OCI-M2 (cell line): ENCODE measurements at regions not wholly inside any gene's neighbourhood (a gene's known extent, or its start where the extent isn't known, plus 50 kb on each side); places are given as distances from the start of the nearest gene placed in this dataset.

ENCODE experiments used
- DNase-seq: peaks from one replicate; lab custom pipeline; 2025; ENCODE audit not compliant: unreplicated experiment; lab: John Stamatoyannopoulos, UW

DNA sequence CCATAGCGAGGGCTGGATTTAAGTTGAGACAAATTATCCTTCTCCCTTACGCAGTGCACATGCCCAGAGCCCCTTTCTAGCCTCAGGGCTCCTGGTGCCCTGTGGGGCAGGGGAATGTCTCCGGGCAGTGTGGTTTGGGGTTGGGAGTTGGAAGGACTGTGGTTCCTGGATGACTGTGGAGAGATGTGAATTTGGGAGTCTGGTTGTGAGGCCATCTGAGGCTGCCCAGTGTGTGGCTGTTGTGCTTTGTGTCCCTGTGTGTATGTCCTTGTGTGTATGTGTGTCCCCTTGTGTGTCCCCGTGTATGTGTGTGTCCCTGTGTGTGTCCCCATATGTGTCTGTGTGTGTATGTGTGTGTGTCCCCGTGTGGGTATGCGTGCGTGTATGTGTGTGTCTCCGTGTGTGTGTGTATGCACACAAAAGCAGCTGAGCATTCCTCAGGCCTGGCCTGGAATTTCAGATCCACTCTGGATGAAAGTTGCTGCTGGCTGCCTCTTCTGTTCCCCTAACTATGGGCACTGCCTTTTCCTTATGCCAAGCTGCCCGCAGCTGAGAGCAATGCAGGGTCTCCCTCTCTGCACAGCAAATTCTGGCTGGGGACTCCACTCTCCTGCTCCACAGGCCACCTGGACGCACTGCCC is 65.4 kb downstream of the UBIAD1 start:
- no peak for DNase-seq

GRCh38 chr1:11339346-11340232 is 66.6 kb downstream of the UBIAD1 start:
- DNase-seq, result no peak

DNA sequence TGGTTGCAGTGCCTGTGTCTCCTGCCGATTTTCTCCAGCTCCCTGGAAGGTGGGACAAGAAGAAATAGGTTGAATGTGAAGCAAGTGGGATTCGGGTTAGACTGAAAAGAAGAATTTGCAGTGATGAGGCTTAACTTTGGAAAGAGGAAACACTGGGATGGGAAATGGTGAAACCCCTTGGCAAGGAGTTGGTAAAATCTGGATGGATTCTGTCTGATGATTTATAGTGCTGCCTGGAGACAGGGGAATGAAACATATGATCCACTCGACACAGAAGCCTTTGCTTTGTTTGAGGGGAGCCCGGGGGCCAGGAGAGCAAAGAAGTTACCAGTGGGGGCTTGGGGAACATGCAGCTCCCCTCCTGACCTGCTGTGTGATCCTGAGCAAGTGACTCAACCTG is 67.2 kb downstream of the UBIAD1 start:
- DNase-seq, result no peak

DNA sequence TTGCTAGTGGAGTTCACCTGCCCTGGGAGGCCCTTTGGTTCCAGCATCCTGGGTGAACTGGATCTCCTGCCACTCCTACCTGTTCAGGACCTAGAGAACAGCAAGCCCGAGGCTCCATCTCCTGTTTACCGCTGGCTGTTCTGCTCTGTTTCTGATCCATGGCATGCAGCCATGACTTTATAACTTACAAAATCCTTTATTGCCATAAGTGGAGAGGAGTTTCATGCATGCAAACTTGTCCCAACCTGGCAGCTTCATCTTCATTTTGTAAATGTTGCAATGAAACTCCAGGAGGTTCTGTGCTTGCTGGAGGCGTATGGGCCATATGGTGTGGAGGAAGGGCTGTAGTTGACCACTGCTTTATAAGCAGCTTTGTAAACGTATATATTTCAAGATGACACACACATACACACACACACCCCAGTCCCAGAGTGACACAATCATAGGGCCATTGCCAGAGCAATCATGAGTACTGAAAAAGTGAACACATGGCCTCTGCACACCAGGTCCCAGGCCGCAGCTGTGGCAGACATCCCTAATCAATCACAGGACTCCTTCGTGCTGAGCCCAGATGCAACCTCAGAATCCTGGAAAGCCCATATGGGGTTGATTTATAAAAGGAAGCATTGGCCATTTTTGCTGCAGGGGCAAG is 69.0 kb downstream of the UBIAD1 start:
- no peak for DNase-seq

DNA sequence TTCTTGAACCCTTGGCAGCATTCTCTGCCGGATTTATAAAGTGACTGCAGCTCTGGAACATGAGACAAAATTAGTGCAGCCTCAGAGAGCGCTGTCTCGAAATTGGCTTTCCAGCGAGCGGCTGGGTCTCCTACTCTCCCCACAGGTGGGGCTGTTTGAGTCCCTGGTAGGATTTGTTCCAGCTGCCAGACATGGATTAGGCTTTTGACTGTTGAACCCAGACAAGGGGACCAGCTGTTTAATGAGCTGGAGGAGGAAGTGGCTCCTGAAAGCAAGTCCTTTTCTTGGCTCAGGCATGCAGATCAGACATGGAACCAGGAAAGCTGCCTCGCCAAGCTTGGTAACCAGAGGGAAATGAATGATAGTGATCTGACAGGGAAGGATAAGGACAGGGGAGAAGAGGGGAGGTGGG is 69.6 kb downstream of the UBIAD1 start:
- no peak for DNase-seq

- DNase-seq, result no peak
These were observed 73.1 kb downstream of the UBIAD1 start for GRCh38 chr1:11345971-11346715.

- DNase-seq, result no peak
These were observed 77.3 kb downstream of the UBIAD1 start for GRCh38 chr1:11350265-11350664.

- no peak for DNase-seq
These were observed 79.2 kb downstream of the UBIAD1 start for GRCh38 chr1:11352058-11352715.

- no peak for DNase-seq
These were observed 80.1 kb downstream of the UBIAD1 start for GRCh38 chr1:11352816-11353799.

DNA sequence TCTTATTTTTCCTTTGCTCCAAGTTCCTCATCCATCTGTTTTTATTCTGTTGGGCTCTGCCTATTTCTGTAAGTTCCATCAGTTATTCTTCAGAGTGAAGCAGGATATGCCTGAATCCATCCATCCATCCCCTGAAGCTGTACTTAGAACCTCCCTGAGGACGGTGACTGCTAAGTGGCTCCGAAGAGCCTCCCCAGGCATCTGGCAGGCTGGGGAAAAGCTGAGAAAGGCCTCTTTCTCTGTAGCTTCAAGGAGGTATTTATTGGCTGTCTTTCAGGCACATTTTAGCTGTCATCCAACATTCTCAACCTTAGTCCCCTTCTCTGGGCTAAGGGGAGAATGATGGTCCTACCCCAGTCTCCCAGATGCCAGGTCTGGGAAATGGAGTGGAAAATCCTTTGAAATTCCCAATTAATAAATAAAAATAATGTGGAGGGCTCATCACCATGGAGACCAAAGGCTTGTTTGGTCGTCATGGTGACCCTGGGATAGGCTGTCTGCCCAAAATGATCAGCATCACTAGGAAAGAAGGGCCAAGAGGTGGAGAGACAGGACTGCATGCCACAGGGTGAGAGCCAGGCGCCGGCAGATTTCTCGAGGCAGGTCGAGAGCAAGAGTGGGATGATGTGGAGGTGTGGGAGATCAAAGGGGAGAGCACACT is 82.0 kb downstream of the UBIAD1 start:
- DNase-seq, result no peak

GRCh38 chr1:11355559-11356475 is 82.8 kb downstream of the UBIAD1 start:
- no peak for DNase-seq

DNA sequence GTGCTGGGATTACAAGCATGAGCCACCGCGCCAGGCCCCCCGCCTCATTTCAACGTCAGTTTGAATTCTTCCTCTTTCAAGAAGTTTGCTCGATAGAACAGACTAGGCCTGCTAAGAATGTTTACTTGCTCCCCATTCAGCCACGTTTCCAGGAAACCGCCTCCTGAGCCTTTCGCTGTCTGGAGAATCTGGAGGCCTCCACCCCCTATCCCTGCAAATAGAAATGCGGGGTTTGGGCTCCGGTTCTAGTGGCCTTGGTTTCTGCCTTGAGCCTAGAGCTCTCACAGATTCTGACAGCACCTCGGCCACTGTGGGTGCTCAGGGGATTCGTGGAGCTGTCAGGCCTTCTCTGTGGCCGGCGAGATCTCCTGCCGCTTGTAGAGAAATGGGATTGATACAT is 84.3 kb downstream of the UBIAD1 start:
- DNase-seq, result no peak

GRCh38 chr1:11358984-11359383 is 86.0 kb downstream of the UBIAD1 start:
- no peak for DNase-seq

DNA sequence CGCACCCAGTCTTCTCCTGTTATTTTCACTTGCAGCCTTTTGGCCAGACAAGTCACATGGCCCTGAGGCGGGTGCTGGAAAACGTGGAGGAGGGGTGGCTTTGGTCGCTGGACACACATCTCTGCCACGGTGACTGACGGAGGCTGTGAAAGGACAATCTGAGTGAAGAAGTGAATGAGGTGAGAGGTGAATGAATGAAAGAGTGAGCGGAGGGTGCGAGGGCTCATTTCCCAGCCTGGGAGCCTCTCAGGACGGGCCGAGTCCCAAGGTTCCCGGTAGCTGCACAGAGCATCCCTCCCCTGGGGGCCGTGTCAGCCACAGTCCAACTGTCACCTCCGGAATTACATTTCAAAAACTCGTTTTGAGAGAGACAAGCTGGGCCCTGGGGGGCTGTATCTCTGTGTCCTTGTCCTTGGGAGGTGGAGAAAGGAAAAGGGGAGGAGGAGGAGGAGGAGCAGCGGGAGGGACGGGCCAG is 89.6 kb downstream of the UBIAD1 start:
- no peak for DNase-seq

GRCh38 chr1:11364170-11364569 is 91.2 kb downstream of the UBIAD1 start:
- DNase-seq, result no peak

- DNase-seq, result no peak
These were observed 92.9 kb downstream of the UBIAD1 start for GRCh38 chr1:11365744-11366387.
